GM12872 (cell line): ENCODE measurements at regions not wholly inside any gene's neighbourhood (a gene's known extent, or its start where the extent isn't known, plus 50 kb on each side); places are given as distances from the start of the nearest gene placed in this dataset.

ENCODE experiments used
- CTCF ChIP-seq: IDR thresholded peaks from 3 replicates; pipeline ENCODE4 v1.5.1; 2011; ENCODE audit warnings: low read depth, mild to moderate bottlenecking, low read length, moderate library complexity; ENCODE audit not compliant: insufficient read depth

DNA sequence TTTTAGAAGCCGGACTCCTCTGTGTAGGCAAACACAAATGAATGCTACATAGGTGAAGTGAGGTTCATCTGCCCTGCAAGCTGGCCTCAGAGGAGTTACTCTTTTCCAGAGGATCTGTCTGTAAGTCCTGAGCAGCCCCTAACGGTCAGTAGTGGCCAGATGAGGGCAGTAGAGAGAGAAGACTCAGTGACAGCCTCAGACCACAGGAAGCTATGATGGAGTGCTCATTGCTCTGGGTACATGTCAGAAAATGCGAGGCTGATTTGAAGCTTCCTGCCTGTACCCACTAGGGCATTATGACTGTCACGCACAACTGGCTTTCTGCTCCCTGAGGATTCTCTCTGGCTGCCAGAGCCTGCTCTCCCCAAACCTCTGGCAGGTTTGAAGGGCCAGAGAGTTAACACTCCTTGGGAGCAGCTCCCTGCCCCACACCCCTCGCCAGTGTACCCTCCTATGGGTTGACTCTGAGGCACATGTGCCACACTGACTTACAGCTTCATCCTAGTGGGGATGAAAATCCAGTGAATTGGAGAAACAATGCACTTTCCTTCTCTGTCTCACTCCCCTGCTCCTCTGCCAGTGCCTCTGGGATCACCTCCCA lies 141.5 kb downstream of the GABRG2 start:
- peak; percentile 71 for TF ChIP-seq CTCF

- TF ChIP-seq CTCF: no peak
These were observed 147.0 kb downstream of the GABRG2 start for GRCh38 chr5:162214551-162214950.

GRCh38 chr5:162217037-162217436 lies 149.5 kb downstream of the GABRG2 start:
- TF ChIP-seq CTCF: no peak

DNA sequence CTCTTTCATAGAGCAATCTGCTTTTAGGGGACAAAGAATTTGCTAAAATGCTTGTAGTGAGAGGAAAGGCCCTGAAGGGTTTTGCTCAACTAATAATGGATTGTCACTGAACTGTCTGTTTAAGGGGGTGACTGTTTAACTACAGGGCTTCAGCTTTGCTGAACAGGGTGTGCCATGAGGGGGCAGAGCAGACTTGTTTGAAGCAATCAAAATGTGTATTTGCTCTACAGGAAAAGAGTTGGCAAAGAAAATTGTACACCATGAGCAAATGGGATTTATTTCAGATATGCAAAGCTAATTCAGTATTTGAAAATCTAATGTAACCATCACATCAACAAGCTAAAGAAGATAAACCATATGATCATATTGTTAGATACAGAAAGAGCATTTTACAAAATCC lies 154.3 kb downstream of the GABRG2 start:
- no peak for TF ChIP-seq CTCF

- no peak for TF ChIP-seq CTCF
These were observed 159.5 kb downstream of the GABRG2 start for GRCh38 chr5:162227075-162227474.

GRCh38 chr5:162230348-162230747 lies 162.8 kb downstream of the GABRG2 start:
- TF ChIP-seq CTCF: no peak

DNA sequence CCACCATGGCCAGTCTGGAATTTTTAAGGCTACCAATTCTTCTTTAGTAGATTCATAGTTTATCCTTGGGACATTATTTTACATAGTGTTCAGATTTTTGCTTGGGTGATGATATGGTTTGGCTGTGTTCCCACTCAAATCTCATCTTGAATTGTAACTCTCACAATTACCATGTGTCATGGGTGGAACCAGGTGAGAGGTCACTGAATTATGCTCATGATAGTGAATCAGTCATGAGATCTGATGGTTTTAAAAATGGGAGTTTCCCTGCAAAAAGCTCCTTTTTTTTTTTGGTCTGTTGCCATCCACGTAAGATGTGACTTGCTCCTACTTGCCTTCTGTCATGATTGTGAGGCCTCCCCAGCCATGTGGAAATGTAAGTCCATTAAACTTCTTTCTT lies 163.9 kb downstream of the GABRG2 start:
- no peak for TF ChIP-seq CTCF

DNA sequence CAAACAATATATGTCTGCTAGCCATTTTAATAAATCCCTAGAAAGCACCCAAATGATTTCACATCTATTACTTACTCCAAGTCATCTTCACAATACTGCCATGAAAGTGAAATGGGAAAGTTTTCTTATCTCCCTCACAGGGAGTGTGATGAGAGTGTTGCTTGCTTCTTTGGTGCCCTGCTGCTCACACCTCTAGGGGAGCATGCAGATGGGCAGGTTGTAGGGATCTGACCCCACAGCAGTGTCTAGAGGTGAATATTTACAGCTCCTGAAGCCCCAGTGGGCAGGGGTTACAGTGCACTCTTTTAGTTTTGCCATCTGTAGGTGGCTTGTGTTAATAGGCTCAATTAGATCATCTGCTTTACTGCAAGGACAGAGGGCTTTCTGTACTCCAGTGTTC lies 173.2 kb downstream of the GABRG2 start:
- no peak for TF ChIP-seq CTCF
